GM23338 (cell line): ENCODE measurements at regions not wholly inside any gene's neighbourhood (a gene's known extent, or its start where the extent isn't known, plus 50 kb on each side); places are given as distances from the start of the nearest gene placed in this dataset.

Experiments
- ATAC-seq: fragments of 200-7000 bp; cut with Tn5 transposase; 3 replicates; pipeline ENCODE4 v1.9.1; 2020
- DNase-seq: peaks from one replicate; pipeline ENCODE4 v3.0.0-alpha.2; 2015; ENCODE audit warnings: low spot score
- H2AFZ ChIP-seq: fragments of 200-600 bp; sonication (generic); 2 replicates; pipeline ENCODE4 v1.8.0; 2016; ENCODE audit warnings: antibody characterized with exemption, mild to moderate bottlenecking, moderate library complexity
- H3F3A ChIP-seq: fragments of 200-600 bp; sonication (generic); replicated peaks from 2 replicates; pipeline ENCODE4 v1.8.0; 2017; ENCODE audit warnings: antibody characterized with exemption, mixed run types, low read depth
- H3K27ac ChIP-seq: fragments of 200-600 bp; sonication (generic); 2 replicates; pipeline ENCODE4 v1.6.1; 2016; ENCODE audit warnings: low read depth
- H3K27me3 ChIP-seq: fragments of 200-600 bp; sonication (generic); 2 replicates; pipeline ENCODE4 v1.8.0; 2016; ENCODE audit warnings: mild to moderate bottlenecking, mixed run types, moderate library complexity; ENCODE audit not compliant: insufficient read depth
- H3K36me3 ChIP-seq: fragments of 200-600 bp; sonication (generic); 2 replicates; pipeline ENCODE4 v1.8.0; 2016; ENCODE audit warnings: mild to moderate bottlenecking; ENCODE audit not compliant: insufficient read depth
- H3K4me1 ChIP-seq: fragments of 200-600 bp; sonication (generic); 2 replicates; pipeline ENCODE4 v1.8.0; 2016; ENCODE audit warnings: mild to moderate bottlenecking, moderate library complexity; ENCODE audit not compliant: insufficient read depth
- H3K4me2 ChIP-seq: fragments of 200-600 bp; sonication (generic); 2 replicates; pipeline ENCODE4 v1.7.1; 2017; ENCODE audit warnings: mixed run types
- H3K4me3 ChIP-seq: fragments of 200-600 bp; sonication (generic); 2 replicates; pipeline ENCODE4 v1.6.1; 2016; ENCODE audit warnings: mixed run types
- H3K79me2 ChIP-seq: fragments of 200-600 bp; sonication (generic); replicated peaks from 2 replicates; pipeline ENCODE4 v1.8.0; 2017; ENCODE audit warnings: mild to moderate bottlenecking; ENCODE audit not compliant: insufficient read depth
- H3K9me2 ChIP-seq: fragments of 200-600 bp; sonication (generic); 2 replicates; pipeline ENCODE4 v1.8.0; 2017; ENCODE audit not compliant: insufficient read depth
- H4K20me1 ChIP-seq: fragments of 200-600 bp; sonication (generic); replicated peaks from 2 replicates; pipeline ENCODE4 v1.8.0; 2017; ENCODE audit warnings: mild to moderate bottlenecking; ENCODE audit not compliant: insufficient read depth
- H3K27ac Mint-ChIP-seq: 2 replicates; pipeline ENCODE4 v1.8.0; 2020; ENCODE audit warnings: inconsistent platforms, mild to moderate bottlenecking, moderate library complexity, mixed read lengths
- H3K27me3 Mint-ChIP-seq: 3 replicates; pipeline ENCODE4 v1.8.0; 2022; ENCODE audit warnings: low read depth, mild to moderate bottlenecking, moderate library complexity, mixed read lengths, inconsistent platforms; ENCODE audit not compliant: insufficient read depth, poor library complexity
- H3K36me3 Mint-ChIP-seq: 3 replicates; pipeline ENCODE4 v1.8.0; 2021; ENCODE audit warnings: low read depth, mild to moderate bottlenecking, inconsistent platforms, moderate library complexity, mixed read lengths
- H3K4me1 Mint-ChIP-seq: 3 replicates; pipeline ENCODE4 v1.8.0; 2020; ENCODE audit warnings: mild to moderate bottlenecking, inconsistent platforms, mixed read lengths
- H3K4me3 Mint-ChIP-seq: 3 replicates; pipeline ENCODE4 v1.8.0; 2021; ENCODE audit warnings: moderate library complexity, mild to moderate bottlenecking, inconsistent platforms, mixed read lengths
- H3K9me3 Mint-ChIP-seq: 3 replicates; pipeline ENCODE4 v1.8.0; 2020; ENCODE audit warnings: moderate library complexity, mild to moderate bottlenecking, inconsistent platforms, mixed read lengths
- CREB1 ChIP-seq: fragments of 250-450 bp; sonication (Bioruptor Pico); IDR thresholded peaks from 2 replicates; pipeline ENCODE4 v1.5.0; 2020; ENCODE audit warnings: low read depth, mild to moderate bottlenecking, moderate library complexity
- EZH2 ChIP-seq: fragments of 200-600 bp; sonication (generic); IDR thresholded peaks from one replicate; pipeline ENCODE4 v1.8.0; 2017; ENCODE audit warnings: antibody characterized with exemption, mild to moderate bottlenecking, low read depth; ENCODE audit not compliant: unreplicated experiment
- EZH2phosphoT487 ChIP-seq: fragments of 200-600 bp; sonication (generic); IDR thresholded peaks from one replicate; pipeline ENCODE4 v1.8.1; 2018; ENCODE audit warnings: antibody characterized with exemption; ENCODE audit not compliant: unreplicated experiment
- JUNB ChIP-seq: IDR thresholded peaks from one replicate; pipeline ENCODE4 v1.6.1; 2016; ENCODE audit warnings: antibody characterized with exemption; ENCODE audit not compliant: unreplicated experiment
- NANOG ChIP-seq: IDR thresholded peaks from 2 replicates; pipeline ENCODE4 v1.6.1; 2016; ENCODE audit warnings: antibody characterized with exemption, borderline replicate concordance
- POLR2AphosphoS5 ChIP-seq: IDR thresholded peaks from 2 replicates; pipeline ENCODE4 v1.6.1; 2016; ENCODE audit warnings: antibody characterized with exemption, low read depth
- REST ChIP-seq: IDR thresholded peaks from one replicate; pipeline ENCODE4 v1.6.1; 2018; ENCODE audit warnings: antibody characterized with exemption; ENCODE audit not compliant: unreplicated experiment
- STAT1 ChIP-seq: IDR thresholded peaks from one replicate; pipeline ENCODE4 v1.6.1; 2016; ENCODE audit warnings: antibody characterized with exemption; ENCODE audit not compliant: unreplicated experiment
- ZNF114 ChIP-seq: fragments of 250-450 bp; sonication (Bioruptor Pico); IDR thresholded peaks from 2 replicates; pipeline ENCODE4 v1.5.0; 2020; ENCODE audit warnings: mild to moderate bottlenecking, moderate library complexity
- ZNF331 ChIP-seq: fragments of 250-450 bp; sonication (Bioruptor Pico); IDR thresholded peaks from 2 replicates; pipeline ENCODE4 v1.5.0; 2020; ENCODE audit warnings: low read depth, mild to moderate bottlenecking, moderate library complexity
- TF ChIP-seq, protein P1 (sequence below): IDR thresholded peaks from 2 replicates; pipeline ENCODE4 v1.6.1; 2016; ENCODE audit warnings: antibody characterized with exemption
- TF ChIP-seq, protein P2 (sequence below): fragments of 250-450 bp; sonication (Bioruptor Pico); IDR thresholded peaks from 2 replicates; pipeline ENCODE4 v1.5.0; 2020; ENCODE audit warnings: mild to moderate bottlenecking, moderate library complexity
- TF ChIP-seq, protein P3 (sequence below), 2 experiments: fragments of 200-600 bp in 1 of 2; sonication (generic) in 1 of 2; conservative IDR thresholded peaks; 2 replicates each; pipeline versions ENCODE4 v1.5.1 to v1.6.1; 2016 to 2017; ENCODE audit warnings: antibody characterized with exemption in 2 of 2, low read depth in 2 of 2, mild to moderate bottlenecking in 2 of 2, moderate library complexity in 1 of 2

GRCh38 chr1:68352202-68352601 is 97.6 kb downstream of the RPE65 start:
- no peak overlapping the region for H2AFZ ChIP-seq
- H4K20me1 ChIP-seq, result no peaks in the 10 kb centered on the region
- no peaks in the 10 kb centered on the region for H3K27me3 ChIP-seq
- H3K27ac Mint-ChIP-seq, result no peak overlapping the region
- no peaks in the 10 kb centered on the region for H3K4me1 ChIP-seq
- ATAC-seq, result no peak
- H3K4me2 ChIP-seq, result no peak overlapping the region
- no peaks in the 10 kb centered on the region for H3K36me3 Mint-ChIP-seq
- no peaks in the 10 kb centered on the region for H3K9me2 ChIP-seq
- no peak overlapping the region for H3K4me3 ChIP-seq
- TF ChIP-seq POLR2AphosphoS5 (no peak), STAT1 (no peak), JUNB (no peak), NANOG (no peak), ZNF114 (no peak), REST (no peak), ZNF331 (CRISPR knock-in tag) (no peak), CREB1 (no peak), EZH2 (no peak), EZH2phosphoT487 (no peak)
- TF ChIP-seq, protein P1, sequence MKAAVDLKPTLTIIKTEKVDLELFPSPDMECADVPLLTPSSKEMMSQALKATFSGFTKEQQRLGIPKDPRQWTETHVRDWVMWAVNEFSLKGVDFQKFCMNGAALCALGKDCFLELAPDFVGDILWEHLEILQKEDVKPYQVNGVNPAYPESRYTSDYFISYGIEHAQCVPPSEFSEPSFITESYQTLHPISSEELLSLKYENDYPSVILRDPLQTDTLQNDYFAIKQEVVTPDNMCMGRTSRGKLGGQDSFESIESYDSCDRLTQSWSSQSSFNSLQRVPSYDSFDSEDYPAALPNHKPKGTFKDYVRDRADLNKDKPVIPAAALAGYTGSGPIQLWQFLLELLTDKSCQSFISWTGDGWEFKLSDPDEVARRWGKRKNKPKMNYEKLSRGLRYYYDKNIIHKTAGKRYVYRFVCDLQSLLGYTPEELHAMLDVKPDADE, result no peak
- TF ChIP-seq, protein P2, sequence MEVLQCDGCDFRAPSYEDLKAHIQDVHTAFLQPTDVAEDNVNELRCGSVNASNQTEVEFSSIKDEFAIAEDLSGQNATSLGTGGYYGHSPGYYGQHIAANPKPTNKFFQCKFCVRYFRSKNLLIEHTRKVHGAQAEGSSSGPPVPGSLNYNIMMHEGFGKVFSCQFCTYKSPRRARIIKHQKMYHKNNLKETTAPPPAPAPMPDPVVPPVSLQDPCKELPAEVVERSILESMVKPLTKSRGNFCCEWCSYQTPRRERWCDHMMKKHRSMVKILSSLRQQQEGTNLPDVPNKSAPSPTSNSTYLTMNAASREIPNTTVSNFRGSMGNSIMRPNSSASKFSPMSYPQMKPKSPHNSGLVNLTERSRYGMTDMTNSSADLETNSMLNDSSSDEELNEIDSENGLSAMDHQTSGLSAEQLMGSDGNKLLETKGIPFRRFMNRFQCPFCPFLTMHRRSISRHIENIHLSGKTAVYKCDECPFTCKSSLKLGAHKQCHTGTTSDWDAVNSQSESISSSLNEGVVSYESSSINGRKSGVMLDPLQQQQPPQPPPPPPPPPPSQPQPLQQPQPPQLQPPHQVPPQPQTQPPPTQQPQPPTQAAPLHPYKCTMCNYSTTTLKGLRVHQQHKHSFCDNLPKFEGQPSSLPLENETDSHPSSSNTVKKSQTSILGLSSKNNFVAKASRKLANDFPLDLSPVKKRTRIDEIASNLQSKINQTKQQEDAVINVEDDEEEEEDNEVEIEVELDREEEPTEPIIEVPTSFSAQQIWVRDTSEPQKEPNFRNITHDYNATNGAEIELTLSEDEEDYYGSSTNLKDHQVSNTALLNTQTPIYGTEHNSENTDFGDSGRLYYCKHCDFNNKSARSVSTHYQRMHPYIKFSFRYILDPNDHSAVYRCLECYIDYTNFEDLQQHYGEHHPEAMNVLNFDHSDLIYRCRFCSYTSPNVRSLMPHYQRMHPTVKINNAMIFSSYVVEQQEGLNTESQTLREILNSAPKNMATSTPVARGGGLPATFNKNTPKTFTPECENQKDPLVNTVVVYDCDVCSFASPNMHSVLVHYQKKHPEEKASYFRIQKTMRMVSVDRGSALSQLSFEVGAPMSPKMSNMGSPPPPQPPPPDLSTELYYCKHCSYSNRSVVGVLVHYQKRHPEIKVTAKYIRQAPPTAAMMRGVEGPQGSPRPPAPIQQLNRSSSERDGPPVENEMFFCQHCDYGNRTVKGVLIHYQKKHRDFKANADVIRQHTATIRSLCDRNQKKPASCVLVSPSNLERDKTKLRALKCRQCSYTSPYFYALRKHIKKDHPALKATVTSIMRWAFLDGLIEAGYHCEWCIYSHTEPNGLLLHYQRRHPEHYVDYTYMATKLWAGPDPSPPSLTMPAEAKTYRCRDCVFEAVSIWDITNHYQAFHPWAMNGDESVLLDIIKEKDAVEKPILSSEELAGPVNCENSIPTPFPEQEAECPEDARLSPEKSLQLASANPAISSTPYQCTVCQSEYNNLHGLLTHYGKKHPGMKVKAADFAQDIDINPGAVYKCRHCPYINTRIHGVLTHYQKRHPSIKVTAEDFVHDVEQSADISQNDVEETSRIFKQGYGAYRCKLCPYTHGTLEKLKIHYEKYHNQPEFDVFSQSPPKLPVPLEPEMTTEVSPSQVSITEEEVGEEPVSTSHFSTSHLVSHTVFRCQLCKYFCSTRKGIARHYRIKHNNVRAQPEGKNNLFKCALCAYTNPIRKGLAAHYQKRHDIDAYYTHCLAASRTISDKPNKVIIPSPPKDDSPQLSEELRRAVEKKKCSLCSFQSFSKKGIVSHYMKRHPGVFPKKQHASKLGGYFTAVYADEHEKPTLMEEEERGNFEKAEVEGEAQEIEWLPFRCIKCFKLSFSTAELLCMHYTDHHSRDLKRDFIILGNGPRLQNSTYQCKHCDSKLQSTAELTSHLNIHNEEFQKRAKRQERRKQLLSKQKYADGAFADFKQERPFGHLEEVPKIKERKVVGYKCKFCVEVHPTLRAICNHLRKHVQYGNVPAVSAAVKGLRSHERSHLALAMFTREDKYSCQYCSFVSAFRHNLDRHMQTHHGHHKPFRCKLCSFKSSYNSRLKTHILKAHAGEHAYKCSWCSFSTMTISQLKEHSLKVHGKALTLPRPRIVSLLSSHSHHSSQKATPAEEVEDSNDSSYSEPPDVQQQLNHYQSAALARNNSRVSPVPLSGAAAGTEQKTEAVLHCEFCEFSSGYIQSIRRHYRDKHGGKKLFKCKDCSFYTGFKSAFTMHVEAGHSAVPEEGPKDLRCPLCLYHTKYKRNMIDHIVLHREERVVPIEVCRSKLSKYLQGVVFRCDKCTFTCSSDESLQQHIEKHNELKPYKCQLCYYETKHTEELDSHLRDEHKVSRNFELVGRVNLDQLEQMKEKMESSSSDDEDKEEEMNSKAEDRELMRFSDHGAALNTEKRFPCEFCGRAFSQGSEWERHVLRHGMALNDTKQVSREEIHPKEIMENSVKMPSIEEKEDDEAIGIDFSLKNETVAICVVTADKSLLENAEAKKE (CRISPR knock-in tag), result no peak
- TF ChIP-seq, protein P3, sequence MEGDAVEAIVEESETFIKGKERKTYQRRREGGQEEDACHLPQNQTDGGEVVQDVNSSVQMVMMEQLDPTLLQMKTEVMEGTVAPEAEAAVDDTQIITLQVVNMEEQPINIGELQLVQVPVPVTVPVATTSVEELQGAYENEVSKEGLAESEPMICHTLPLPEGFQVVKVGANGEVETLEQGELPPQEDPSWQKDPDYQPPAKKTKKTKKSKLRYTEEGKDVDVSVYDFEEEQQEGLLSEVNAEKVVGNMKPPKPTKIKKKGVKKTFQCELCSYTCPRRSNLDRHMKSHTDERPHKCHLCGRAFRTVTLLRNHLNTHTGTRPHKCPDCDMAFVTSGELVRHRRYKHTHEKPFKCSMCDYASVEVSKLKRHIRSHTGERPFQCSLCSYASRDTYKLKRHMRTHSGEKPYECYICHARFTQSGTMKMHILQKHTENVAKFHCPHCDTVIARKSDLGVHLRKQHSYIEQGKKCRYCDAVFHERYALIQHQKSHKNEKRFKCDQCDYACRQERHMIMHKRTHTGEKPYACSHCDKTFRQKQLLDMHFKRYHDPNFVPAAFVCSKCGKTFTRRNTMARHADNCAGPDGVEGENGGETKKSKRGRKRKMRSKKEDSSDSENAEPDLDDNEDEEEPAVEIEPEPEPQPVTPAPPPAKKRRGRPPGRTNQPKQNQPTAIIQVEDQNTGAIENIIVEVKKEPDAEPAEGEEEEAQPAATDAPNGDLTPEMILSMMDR (conservative IDR thresholded peaks at IDR 0.05; ENCODE audit: low read depth in 2 of 2), result no peak
- no peaks in the 10 kb centered on the region for H3K27me3 Mint-ChIP-seq
- no peak overlapping the region for H3K4me3 Mint-ChIP-seq
- no peaks in the 10 kb centered on the region for H3K9me3 Mint-ChIP-seq
- H3F3A ChIP-seq, result no peaks in the 10 kb centered on the region
- DNase-seq, result no peak
- H3K4me1 Mint-ChIP-seq, result no peaks in the 10 kb centered on the region
- no peaks in the 10 kb centered on the region for H3K36me3 ChIP-seq
- no peak overlapping the region for H3K27ac ChIP-seq
- no peaks in the 10 kb centered on the region for H3K79me2 ChIP-seq
